ENCODE measurements at regions not wholly inside any gene's neighbourhood (a gene's known extent, or its start where the extent isn't known, plus 50 kb on each side); places are given as distances from the start of the nearest gene placed in this dataset.
"Not testable (repeated sequence)": the region's sequence is repeated elsewhere in the genome, so short reads cannot be mapped to it uniquely, and the experiment has no call there.

GRCh38 chr6:14569394-14569793 is 451.8 kb downstream of the CD83 start:
- DNase-seq (ENCODE audit: low spot score): no peak

- DNase-seq (ENCODE audit: low spot score): not testable (repeated sequence)
These were observed 452.3 kb downstream of the CD83 start for GRCh38 chr6:14569874-14570273.

GRCh38 chr6:14571001-14571400 is 453.4 kb downstream of the CD83 start:
- no peak for DNase-seq (ENCODE audit: low spot score)

GRCh38 chr6:14571746-14572145 is 454.2 kb downstream of the CD83 start:
- DNase-seq (ENCODE audit: low spot score): no peak

GRCh38 chr6:14573267-14573666 is 455.7 kb downstream of the CD83 start:
- no peak for DNase-seq (ENCODE audit: low spot score)

DNA sequence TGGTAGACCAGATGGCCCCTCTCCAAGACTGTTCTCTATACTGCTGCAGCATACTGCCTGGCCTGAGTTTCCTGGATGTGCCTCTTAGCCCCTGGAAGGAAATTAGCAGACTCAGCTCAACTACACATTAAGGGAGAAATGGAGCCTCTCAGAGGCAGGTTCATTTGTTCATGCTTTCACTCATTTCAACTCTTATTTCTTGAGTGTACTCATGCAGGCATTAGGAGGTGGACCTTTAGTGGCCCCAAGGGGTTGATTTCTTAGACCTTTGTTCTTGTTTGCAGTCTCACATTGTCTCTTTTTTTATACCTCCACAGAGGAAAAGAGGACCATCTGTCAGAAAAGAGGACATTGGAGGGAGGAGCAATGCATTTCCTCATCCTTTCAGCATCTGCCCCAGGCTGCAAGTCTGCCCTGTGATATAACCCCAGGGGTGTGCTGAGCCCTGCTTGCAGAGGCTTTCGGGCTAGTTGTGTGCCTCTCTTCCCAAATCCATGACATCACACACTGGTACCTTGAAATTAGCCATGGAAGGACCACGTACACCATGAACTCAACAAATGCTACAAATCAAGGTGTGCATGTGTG is 456.2 kb downstream of the CD83 start:
- DNase-seq (ENCODE audit: low spot score): no peak

DNA sequence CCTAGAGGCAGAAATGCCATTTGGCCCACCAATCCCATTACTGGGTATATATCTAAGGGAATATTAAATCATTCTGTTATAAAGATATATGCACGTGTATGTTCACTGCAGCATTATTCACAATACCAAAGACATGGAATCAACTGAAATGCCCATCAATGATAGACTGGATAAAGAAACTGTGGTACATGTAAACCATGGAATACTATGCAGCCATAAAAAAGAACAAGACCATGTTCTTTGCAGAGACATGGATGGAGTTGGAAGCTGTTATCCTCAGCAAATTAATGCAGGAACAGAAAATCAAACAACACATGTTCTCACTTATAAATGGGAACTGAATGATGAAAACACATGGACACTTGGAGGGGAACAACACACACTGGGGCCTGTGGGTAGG is 458.4 kb downstream of the CD83 start:
- DNase-seq (ENCODE audit: low spot score): no peak

DNA sequence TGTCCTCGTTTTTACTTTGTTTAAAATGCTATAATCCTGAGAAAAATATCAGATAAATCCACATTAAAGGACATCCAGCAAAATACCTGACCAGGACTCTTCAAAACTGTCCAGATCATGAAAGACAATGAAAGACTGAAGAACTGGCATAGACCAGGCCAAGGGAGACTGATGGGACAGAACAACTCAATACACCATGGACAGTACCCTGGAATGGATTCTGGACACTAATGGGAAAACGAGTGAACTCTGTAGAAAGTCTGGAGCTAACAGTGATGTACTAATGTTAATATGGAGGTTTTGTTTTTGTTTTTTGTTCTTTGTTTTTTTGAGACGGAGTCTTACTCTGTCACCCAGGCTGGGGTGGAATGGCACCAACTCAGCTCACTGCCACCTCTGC is 461.4 kb downstream of the CD83 start:
- DNase-seq (ENCODE audit: low spot score): no peak

DNA sequence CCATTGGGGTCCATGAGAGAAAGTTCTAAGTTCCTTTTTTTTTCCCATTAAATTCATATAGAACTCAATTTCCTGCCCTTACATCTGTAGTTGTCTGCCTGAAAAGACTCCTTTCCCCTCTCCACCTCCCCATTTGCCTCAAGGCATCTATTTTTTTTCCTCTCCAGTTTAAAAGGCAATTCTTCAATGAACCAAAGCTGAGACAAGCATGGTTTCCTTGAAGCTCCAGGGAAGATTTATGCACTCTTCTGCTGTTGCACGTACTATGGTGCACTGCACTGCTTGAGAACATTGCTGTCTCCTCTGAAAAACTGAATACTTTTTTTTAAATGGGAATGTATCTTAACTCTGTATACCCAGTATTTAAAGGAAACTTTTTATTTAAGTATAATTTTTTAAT is 465.2 kb downstream of the CD83 start:
- DNase-seq (ENCODE audit: low spot score): no peak

- no peak for DNase-seq (ENCODE audit: low spot score)
These were observed 466.3 kb downstream of the CD83 start for GRCh38 chr6:14583826-14584225.

DNA sequence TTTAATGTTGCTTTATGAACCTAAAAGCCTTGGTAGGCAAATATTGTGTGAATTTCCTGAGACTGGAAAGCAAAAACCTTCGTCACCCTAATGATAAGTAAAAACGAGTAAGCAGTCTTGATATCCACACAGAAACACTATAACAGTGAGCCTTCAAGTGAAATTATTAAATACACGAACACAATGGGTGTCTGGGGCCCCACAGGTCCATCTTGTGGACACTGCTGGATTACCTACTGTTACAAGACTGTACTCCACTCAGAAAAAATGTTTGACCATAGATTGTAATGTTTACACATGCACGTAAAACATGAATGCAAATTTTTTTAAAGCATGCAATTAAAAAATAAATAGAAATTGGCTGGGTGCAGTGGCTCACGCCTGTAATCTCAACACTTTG is 466.9 kb downstream of the CD83 start:
- DNase-seq (ENCODE audit: low spot score): no peak

DNA sequence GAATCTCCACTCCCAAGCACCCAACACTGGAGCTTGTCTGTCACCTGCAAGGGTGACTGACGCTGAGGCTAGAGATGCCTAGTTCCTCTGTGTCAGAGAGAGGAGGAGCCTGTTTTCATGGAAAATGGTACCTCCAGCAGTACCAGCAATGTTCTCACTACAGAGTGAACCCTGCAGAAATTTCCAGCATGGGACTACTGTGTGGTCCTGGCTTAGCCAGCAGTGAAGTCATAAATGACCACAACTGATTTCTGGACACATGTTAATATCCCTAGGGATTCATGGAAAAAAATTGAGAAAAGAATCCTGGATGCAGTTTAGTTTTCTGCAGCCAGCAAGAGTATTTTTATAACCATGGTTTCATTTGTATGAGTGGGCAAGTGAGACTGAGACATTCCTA is 468.1 kb downstream of the CD83 start:
- DNase-seq (ENCODE audit: low spot score): no peak

DNA sequence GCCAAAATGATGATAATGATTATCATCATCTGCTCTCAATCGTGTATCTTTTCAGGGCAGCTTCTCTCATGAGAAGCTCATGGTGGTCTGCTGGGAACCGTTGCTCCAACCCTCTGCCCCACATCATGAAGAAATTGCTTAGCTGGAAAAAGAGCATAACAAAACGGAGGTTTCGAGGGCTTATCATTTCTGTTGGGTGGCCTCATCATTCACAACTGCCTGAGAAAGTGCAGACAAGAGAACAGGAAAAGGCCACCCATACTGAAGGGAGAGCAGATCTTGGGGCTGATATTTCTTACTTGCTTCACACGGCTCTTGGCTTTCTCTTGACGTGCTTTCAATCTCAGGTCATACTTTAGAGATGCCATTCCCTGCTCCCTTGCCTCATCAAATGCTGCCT is 471.6 kb downstream of the CD83 start:
- no peak for DNase-seq (ENCODE audit: low spot score)

DNA sequence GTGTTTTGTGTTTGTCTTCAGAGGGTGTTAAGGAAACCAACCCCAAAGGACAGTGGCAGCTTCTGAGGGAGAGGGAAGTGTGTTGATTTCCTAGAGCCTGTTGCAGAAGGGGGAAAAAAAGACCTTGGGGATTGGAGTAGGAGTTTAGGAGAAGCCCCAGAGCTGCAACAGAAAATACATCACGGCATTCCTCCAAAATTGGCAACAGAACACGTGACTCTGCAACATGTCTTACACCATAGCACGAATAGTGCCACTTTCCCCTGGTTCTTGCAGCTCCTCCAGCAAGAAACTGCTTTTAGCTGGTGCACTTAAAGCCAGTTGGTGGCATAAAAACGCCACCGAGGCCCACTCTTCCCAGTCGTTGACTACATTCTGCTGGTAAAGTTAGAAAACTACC is 473.0 kb downstream of the CD83 start:
- DNase-seq (ENCODE audit: low spot score): no peak

GRCh38 chr6:14591998-14592397 is 474.4 kb downstream of the CD83 start:
- no peak for DNase-seq (ENCODE audit: low spot score)

DNA sequence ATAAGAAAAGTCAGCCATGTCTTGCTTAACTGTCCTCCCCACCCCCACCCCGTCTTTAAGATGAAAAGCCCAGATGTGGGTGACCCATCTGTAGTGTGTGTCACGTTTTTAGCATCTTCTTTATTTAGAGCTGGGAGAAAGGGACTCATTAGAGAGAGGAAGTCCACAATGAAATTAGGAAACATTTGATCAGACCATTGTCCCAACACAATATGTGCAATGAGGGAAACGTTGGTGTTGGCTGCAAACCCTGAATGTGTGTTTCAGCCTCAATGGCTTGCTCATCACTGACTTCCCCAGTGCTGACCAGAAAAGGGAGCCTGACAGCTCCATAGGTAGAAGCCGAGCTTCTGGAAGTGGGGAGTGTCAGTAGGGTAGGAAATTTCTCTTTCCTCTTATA is 475.7 kb downstream of the CD83 start:
- DNase-seq (ENCODE audit: low spot score): no peak

GRCh38 chr6:14595751-14596150 is 478.2 kb downstream of the CD83 start:
- DNase-seq (ENCODE audit: low spot score): no peak

- no peak for DNase-seq (ENCODE audit: low spot score)
These were observed 478.8 kb downstream of the CD83 start for GRCh38 chr6:14596410-14596809.

DNA sequence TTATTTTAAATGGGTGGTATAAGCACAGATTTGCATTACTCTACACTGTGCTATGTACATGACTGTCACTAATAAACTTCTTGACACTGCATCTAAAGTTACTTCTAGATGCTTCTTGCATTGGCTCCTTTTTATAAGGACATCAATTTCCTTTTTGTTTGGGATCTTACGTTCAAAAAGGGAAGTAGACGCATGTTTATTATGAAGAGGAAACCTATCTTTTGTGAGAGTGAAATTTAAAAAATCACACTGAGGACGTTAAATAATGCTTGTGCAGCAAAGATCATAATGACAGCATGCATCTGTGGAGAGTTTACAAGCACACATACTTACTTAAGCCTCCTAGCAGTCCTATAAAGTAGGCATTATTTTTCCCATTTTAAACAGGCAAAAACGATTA is 479.5 kb downstream of the CD83 start:
- no peak for DNase-seq (ENCODE audit: low spot score)

DNA sequence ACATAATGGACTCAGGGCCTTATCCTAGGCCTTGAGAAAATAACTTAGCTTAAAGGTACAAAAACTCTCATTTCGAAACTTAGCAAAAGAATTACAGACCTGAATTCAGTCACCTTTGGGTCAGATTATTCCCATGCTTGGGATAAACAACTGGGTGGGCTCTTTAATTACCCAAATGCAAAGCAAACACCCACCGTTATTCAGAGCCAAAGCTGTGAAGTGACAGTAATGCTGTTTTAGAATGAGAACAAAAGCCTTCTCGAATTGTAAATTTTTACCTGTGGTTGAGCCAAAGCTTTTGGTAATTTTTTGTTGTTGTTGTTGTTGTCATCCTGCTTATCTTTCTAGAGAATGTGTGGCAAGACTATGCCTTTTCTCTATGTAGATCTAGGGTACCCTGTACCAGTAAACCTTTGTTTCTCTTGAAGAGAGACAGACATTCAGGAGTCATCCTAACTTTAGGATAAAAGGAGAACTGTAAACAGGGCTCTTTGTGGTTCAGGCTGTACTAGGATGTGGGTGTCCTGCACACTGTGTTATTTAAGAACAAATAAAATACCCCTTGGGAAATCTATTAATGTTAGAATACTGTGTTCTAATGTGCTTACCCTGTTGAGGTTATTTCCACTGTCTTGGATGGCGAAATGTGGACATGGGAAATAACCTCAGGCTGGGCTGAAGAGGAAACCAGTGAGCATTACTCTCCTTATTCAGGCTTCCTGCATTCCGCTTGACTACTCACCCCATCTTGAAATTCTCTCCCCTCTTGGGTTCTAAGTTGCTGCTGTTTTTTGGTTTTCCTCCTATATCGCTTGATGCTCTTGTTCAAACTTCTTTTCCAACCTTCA is 480.7 kb downstream of the CD83 start:
- DNase-seq (ENCODE audit: low spot score): no peak

- DNase-seq (ENCODE audit: low spot score): not testable (repeated sequence)
These were observed 482.7 kb downstream of the CD83 start for GRCh38 chr6:14600306-14600705.

DNA sequence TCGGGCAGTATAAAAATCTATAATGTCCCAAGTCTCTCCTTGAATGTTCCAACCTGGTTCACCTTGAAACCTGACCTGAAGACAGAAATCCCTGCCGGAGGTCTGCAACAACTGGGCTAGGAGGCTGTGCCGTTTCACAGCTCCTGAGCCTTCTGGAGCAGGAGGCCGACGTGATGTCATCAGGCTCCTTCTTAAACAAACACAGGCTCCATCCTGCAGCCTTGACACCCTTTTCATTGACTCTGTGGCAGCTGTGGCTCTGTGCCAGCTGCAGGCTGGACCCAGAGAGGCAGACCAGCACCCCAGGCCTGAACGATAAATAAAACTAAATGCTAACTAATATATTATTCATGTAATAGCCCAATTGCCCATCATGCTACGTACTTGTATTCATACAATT is 483.9 kb downstream of the CD83 start:
- no peak for DNase-seq (ENCODE audit: low spot score)

DNA sequence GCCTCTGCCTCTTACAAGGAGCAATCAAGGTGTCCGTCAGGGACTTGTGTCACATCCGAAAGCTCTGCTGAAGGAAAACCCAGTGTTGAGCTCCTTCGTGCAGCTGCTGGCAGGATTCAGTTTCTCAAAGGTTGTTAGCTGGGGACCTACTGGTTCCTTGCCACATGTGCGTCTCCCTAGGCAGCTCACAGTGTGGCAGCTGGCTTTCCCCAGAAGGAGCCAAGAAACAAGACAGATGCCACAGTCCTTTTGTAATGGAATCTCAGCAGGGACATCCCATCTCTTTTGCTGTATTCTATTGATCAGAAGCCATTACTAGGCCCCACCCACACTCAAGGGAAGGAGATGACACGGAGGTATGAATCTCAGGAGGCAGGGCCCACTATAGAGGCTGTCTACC is 488.8 kb downstream of the CD83 start:
- DNase-seq (ENCODE audit: low spot score): no peak

DNA sequence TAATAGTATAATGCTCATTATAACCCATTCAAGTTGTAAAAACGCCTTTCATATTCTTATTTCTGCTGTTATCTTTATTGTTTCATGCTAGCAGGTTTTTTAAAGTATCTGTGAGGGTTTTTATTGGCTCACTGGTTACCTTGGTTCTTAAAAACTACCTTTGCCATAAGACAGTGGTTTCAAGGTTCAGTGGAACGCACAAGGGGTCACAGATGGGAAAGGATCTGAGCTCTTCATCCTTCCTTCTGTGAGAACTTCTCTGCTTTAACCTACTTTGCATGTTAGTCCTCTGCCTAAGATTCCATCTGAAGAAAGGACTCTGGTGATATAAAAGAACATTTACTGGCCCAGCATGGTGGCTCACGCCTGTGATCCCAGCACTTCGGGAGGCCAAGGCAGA is 492.6 kb downstream of the CD83 start:
- no peak for DNase-seq (ENCODE audit: low spot score)
